ENCODE measurements at regions not wholly inside any gene's neighbourhood (a gene's known extent, or its start where the extent isn't known, plus 50 kb on each side); places are given as distances from the start of the nearest gene placed in this dataset.

- TF ChIP-seq EZH2 (IDR thresholded peaks at IDR 0.05; ENCODE audit: borderline replicate concordance, low read length): no peak
- TF ChIP-seq, protein P1, sequence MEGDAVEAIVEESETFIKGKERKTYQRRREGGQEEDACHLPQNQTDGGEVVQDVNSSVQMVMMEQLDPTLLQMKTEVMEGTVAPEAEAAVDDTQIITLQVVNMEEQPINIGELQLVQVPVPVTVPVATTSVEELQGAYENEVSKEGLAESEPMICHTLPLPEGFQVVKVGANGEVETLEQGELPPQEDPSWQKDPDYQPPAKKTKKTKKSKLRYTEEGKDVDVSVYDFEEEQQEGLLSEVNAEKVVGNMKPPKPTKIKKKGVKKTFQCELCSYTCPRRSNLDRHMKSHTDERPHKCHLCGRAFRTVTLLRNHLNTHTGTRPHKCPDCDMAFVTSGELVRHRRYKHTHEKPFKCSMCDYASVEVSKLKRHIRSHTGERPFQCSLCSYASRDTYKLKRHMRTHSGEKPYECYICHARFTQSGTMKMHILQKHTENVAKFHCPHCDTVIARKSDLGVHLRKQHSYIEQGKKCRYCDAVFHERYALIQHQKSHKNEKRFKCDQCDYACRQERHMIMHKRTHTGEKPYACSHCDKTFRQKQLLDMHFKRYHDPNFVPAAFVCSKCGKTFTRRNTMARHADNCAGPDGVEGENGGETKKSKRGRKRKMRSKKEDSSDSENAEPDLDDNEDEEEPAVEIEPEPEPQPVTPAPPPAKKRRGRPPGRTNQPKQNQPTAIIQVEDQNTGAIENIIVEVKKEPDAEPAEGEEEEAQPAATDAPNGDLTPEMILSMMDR (IDR thresholded peaks at IDR 0.05; ENCODE audit: low read length): no peak
These were observed 1680.6 kb upstream of the LRRTM1 start for GRCh38 chr2:81984969-81985637.
